ENCODE measurements at regions not wholly inside any gene's neighbourhood (a gene's known extent, or its start where the extent isn't known, plus 50 kb on each side); places are given as distances from the start of the nearest gene placed in this dataset.

DNA sequence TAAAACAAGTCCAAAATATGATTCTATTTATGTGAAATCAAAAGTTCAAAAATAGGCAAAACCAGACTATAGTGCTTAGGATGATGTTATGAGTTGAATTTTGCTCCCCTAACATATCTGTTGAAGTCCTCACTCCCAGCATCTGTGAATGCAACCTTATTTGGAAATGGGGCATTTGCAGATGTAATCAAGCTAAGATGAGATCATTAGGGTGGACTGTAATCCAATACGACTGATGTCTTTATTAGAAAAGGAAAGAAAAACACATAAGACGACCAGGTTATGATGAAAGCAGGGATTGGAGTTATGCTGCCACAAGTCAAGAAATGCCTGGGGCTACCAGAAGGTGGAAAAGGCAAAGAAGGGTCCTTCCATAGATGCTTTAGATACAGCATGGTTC is 110.5 kb upstream of the CCDC39 start:
- Histone ChIP-seq H3K27ac (replicated peaks in 1 of 4) (no peak overlapping the region), H3K36me3 (no peaks in the 10 kb centered on the region), H3K4me1 (no peaks in the 10 kb centered on the region), H3K27me3 (no peaks in the 10 kb centered on the region), H3K9me3 (no peaks in the 10 kb centered on the region), H3K4me3 (no peak overlapping the region)
- intact Hi-C loops (cut with DNase I), result no loop called here
- TF ChIP-seq POLR2A (IDR thresholded peaks at IDR 0.05; ENCODE audit: low read depth) (no peak), POLR2AphosphoS5 (IDR thresholded peaks at IDR 0.05) (no peak), EP300 (IDR thresholded peaks at IDR 0.05) (no peak)
- TF ChIP-seq, protein P1, sequence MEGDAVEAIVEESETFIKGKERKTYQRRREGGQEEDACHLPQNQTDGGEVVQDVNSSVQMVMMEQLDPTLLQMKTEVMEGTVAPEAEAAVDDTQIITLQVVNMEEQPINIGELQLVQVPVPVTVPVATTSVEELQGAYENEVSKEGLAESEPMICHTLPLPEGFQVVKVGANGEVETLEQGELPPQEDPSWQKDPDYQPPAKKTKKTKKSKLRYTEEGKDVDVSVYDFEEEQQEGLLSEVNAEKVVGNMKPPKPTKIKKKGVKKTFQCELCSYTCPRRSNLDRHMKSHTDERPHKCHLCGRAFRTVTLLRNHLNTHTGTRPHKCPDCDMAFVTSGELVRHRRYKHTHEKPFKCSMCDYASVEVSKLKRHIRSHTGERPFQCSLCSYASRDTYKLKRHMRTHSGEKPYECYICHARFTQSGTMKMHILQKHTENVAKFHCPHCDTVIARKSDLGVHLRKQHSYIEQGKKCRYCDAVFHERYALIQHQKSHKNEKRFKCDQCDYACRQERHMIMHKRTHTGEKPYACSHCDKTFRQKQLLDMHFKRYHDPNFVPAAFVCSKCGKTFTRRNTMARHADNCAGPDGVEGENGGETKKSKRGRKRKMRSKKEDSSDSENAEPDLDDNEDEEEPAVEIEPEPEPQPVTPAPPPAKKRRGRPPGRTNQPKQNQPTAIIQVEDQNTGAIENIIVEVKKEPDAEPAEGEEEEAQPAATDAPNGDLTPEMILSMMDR (IDR thresholded peaks at IDR 0.05), result no peak
- 25% methylated on average over 2 of the region's 2 CpGs for WGBS
- DNase-seq (ENCODE audit: extremely low spot score), result no peak

- H3K27me3 ChIP-seq, result no peaks in the 10 kb centered on the region
- H3K36me3 ChIP-seq, result no peaks in the 10 kb centered on the region
- intact Hi-C loops (cut with DNase I), result no loop called here
- 55% methylated on average over 4 of the region's 4 CpGs for WGBS
- H3K4me3 ChIP-seq, result no peak overlapping the region
- no peak for TF ChIP-seq POLR2A (IDR thresholded peaks at IDR 0.05; ENCODE audit: low read depth)
- DNase-seq (ENCODE audit: extremely low spot score), result no peak
- H3K9me3 ChIP-seq, result no peaks in the 10 kb centered on the region
- no peaks in the 10 kb centered on the region for H3K4me1 ChIP-seq
- H3K27ac ChIP-seq (replicated peaks in 1 of 4), result no peak overlapping the region
Observed at GRCh38 chr3:180798197-180798596, 114.3 kb upstream of the FXR1 start.

- Histone ChIP-seq H3K4me1 (peaks cover 0 to 7% (median 5%) of the 10 kb centered on the region in 4 donors), H3K27me3 (no peaks in the 10 kb centered on the region), H3K36me3 (no peaks in the 10 kb centered on the region), H3K9me3 (no peaks in the 10 kb centered on the region), H3K27ac (replicated peaks in 1 of 4) (no peak overlapping the region), H3K4me3 (no peak overlapping the region)
- intact Hi-C loops (cut with DNase I), result loop anchor here (5.0 kb wide), 1 partner anchor 374 kb away; no protein-coding TSS in a partner anchor
- no peak for DNase-seq (ENCODE audit: extremely low spot score)
- TF ChIP-seq, protein P1 (IDR thresholded peaks at IDR 0.05), result peak; percentile 10 to 51 (median 38)
- TF ChIP-seq POLR2A (IDR thresholded peaks at IDR 0.05; ENCODE audit: low read depth), result no peak
Observed at GRCh38 chr3:180802837-180803236, 109.6 kb upstream of the FXR1 start.

- intact Hi-C loops (cut with DNase I), result loop anchor here (5.0 kb wide), 1 partner anchor 372 kb away; no protein-coding TSS in a partner anchor
Observed at GRCh38 chr3:180804916-180805315, 107.6 kb upstream of the FXR1 start.

GRCh38 chr3:180808823-180809575 is 103.5 kb upstream of the FXR1 start:
- Histone ChIP-seq H3K27ac (replicated peaks in 1 of 4) (no peak overlapping the region), H3K36me3 (no peaks in the 10 kb centered on the region), H3K27me3 (no peaks in the 10 kb centered on the region), H3K9me3 (no peaks in the 10 kb centered on the region), H3K4me1 (peaks cover 0 to 7% (median 5%) of the 10 kb centered on the region in 4 donors), H3K4me3 (no peak overlapping the region)
- intact Hi-C loops (cut with DNase I), result no loop called here
- 38% methylated on average over 1 of the region's 1 CpG for WGBS
- TF ChIP-seq, protein P1 (IDR thresholded peaks at IDR 0.05), result no peak
- no peak for TF ChIP-seq POLR2AphosphoS5 (IDR thresholded peaks at IDR 0.05)
- TF ChIP-seq POLR2A (IDR thresholded peaks at IDR 0.05; ENCODE audit: low read depth), result no peak
- no peak for TF ChIP-seq EP300 (IDR thresholded peaks at IDR 0.05)
- no peak for DNase-seq (ENCODE audit: extremely low spot score)

More at GRCh38 chr3:180804916-180805315, 107.6 kb upstream of the FXR1 start:
- DNase-seq (ENCODE audit: extremely low spot score), result no peak
- WGBS, result 18% methylated on average over 6 of the region's 6 CpGs
- H3K4me1 ChIP-seq, result peaks cover 0 to 7% (median 5%) of the 10 kb centered on the region in 4 donors
- no peaks in the 10 kb centered on the region for H3K9me3 ChIP-seq
- no peaks in the 10 kb centered on the region for H3K36me3 ChIP-seq
- H3K27ac ChIP-seq (replicated peaks in 1 of 4), result no peak overlapping the region
- TF ChIP-seq POLR2AphosphoS5 (IDR thresholded peaks at IDR 0.05) (no peak), POLR2A (IDR thresholded peaks at IDR 0.05; ENCODE audit: low read depth) (no peak), EP300 (IDR thresholded peaks at IDR 0.05) (no peak)
- TF ChIP-seq, protein P1 (IDR thresholded peaks at IDR 0.05), result peak; percentile 21 to 44 (median 37)
- no peak overlapping the region for H3K4me3 ChIP-seq
- no peaks in the 10 kb centered on the region for H3K27me3 ChIP-seq
